GM23338 (cell line): ENCODE measurements at regions not wholly inside any gene's neighbourhood (a gene's known extent, or its start where the extent isn't known, plus 50 kb on each side); places are given as distances from the start of the nearest gene placed in this dataset.

Experiments used
- CREB1 ChIP-seq: fragments of 250-450 bp; sonication (Bioruptor Pico); IDR thresholded peaks from 2 replicates; pipeline ENCODE4 v1.5.0; 2020; ENCODE audit warnings: low read depth, mild to moderate bottlenecking, moderate library complexity
- EZH2 ChIP-seq: fragments of 200-600 bp; sonication (generic); IDR thresholded peaks from one replicate; pipeline ENCODE4 v1.8.0; 2017; ENCODE audit warnings: antibody characterized with exemption, mild to moderate bottlenecking, low read depth; ENCODE audit not compliant: unreplicated experiment
- JUNB ChIP-seq: IDR thresholded peaks from one replicate; pipeline ENCODE4 v1.6.1; 2016; ENCODE audit warnings: antibody characterized with exemption; ENCODE audit not compliant: unreplicated experiment
- NANOG ChIP-seq: IDR thresholded peaks from 2 replicates; pipeline ENCODE4 v1.6.1; 2016; ENCODE audit warnings: antibody characterized with exemption, borderline replicate concordance
- POLR2AphosphoS5 ChIP-seq: IDR thresholded peaks from 2 replicates; pipeline ENCODE4 v1.6.1; 2016; ENCODE audit warnings: antibody characterized with exemption, low read depth
- REST ChIP-seq: IDR thresholded peaks from one replicate; pipeline ENCODE4 v1.6.1; 2018; ENCODE audit warnings: antibody characterized with exemption; ENCODE audit not compliant: unreplicated experiment
- ZNF462 ChIP-seq: fragments of 250-450 bp; sonication (Bioruptor Pico); IDR thresholded peaks from 2 replicates; pipeline ENCODE4 v1.5.0; 2020; ENCODE audit warnings: mild to moderate bottlenecking, moderate library complexity

GRCh38 chr2:20516646-20517341, 69.9 kb downstream of the RHOB start (continued):
- TF ChIP-seq ZNF462 (CRISPR knock-in tag) (no peak), REST (no peak), POLR2AphosphoS5 (no peak), EZH2 (no peak), JUNB (no peak), CREB1 (no peak), NANOG (no peak)
